ENCODE measurements at regions not wholly inside any gene's neighbourhood (a gene's known extent, or its start where the extent isn't known, plus 50 kb on each side); places are given as distances from the start of the nearest gene placed in this dataset.

- no peak for TF ChIP-seq POLR2AphosphoS5 (IDR thresholded peaks at IDR 0.05; ENCODE audit: low read depth, low read length)
- TF ChIP-seq TAF1 (IDR thresholded peaks at IDR 0.05; ENCODE audit: low read depth, low read length) = no peak
- TF ChIP-seq POLR2A (IDR thresholded peaks at IDR 0.05; ENCODE audit: low read depth, low read length) = no peak
Measured at GRCh38 chr3:27573138-27573537, 89.0 kb upstream of the SLC4A7 start.

Measured in GM12891 (cell line).